GM23338 (cell line): ENCODE measurements at regions not wholly inside any gene's neighbourhood (a gene's known extent, or its start where the extent isn't known, plus 50 kb on each side); places are given as distances from the start of the nearest gene placed in this dataset.

Experiments
- CREB1 ChIP-seq: fragments of 250-450 bp; sonication (Bioruptor Pico); IDR thresholded peaks from 2 replicates; pipeline ENCODE4 v1.5.0; 2020; ENCODE audit warnings: low read depth, mild to moderate bottlenecking, moderate library complexity
- CTCF ChIP-seq, 2 experiments: fragments of 200-600 bp in 1 of 2; sonication (generic) in 1 of 2; conservative IDR thresholded peaks; 2 replicates each; pipeline versions ENCODE4 v1.5.1 to v1.6.1; 2016 to 2017; ENCODE audit warnings: antibody characterized with exemption in 2 of 2, low read depth in 2 of 2, mild to moderate bottlenecking in 2 of 2, moderate library complexity in 1 of 2
- ETS1 ChIP-seq: IDR thresholded peaks from 2 replicates; pipeline ENCODE4 v1.6.1; 2016; ENCODE audit warnings: antibody characterized with exemption
- EZH2 ChIP-seq: fragments of 200-600 bp; sonication (generic); IDR thresholded peaks from one replicate; pipeline ENCODE4 v1.8.0; 2017; ENCODE audit warnings: antibody characterized with exemption, mild to moderate bottlenecking, low read depth; ENCODE audit not compliant: unreplicated experiment
- EZH2phosphoT487 ChIP-seq: fragments of 200-600 bp; sonication (generic); IDR thresholded peaks from one replicate; pipeline ENCODE4 v1.8.1; 2018; ENCODE audit warnings: antibody characterized with exemption; ENCODE audit not compliant: unreplicated experiment
- NANOG ChIP-seq: IDR thresholded peaks from 2 replicates; pipeline ENCODE4 v1.6.1; 2016; ENCODE audit warnings: antibody characterized with exemption, borderline replicate concordance
- POLR2AphosphoS5 ChIP-seq: IDR thresholded peaks from 2 replicates; pipeline ENCODE4 v1.6.1; 2016; ENCODE audit warnings: antibody characterized with exemption, low read depth
- REST ChIP-seq: IDR thresholded peaks from one replicate; pipeline ENCODE4 v1.6.1; 2018; ENCODE audit warnings: antibody characterized with exemption; ENCODE audit not compliant: unreplicated experiment

GRCh38 chr12:76220980-76221379 lies 127.2 kb downstream of the BBS10 start:
- no peak for TF ChIP-seq CTCF (conservative IDR thresholded peaks at IDR 0.05; ENCODE audit: low read depth in 2 of 2)
- no peak for TF ChIP-seq EZH2phosphoT487
- no peak for TF ChIP-seq EZH2
- TF ChIP-seq REST, result no peak
- TF ChIP-seq CREB1, result no peak
- TF ChIP-seq POLR2AphosphoS5, result no peak
- TF ChIP-seq NANOG, result no peak
- TF ChIP-seq ETS1, result no peak
